ENCODE measurements at regions not wholly inside any gene's neighbourhood (a gene's known extent, or its start where the extent isn't known, plus 50 kb on each side); places are given as distances from the start of the nearest gene placed in this dataset.

DNA sequence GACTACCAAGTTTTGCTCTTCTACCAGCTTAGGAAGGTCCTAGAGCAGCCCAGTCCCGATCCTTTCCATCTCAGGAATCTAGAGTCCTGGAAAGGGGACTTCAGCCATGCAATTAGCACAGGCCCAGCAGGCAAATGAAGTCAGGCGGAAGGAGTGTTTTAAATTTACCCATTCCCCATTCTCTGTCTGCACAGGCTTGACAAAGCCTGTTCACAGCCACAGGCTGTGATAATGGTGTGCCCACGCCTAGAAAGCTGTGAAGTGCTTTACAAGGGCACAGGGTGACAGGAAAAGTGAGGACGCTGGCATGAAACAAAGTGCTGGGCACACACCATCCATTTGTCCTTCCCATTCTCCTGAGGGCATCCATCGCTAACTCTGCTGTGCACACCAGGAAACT is 79.0 kb downstream of the PITPNM2 start:
- Histone ChIP-seq H3K9me3 (no peaks in the 10 kb centered on the region), H3K27me3 (ENCODE audit: low read depth) (no peaks in the 10 kb centered on the region), H3K4me1 (peaks cover 56% of the 10 kb centered on the region), H3K4me3 (no peak overlapping the region), H3K27ac (no peak overlapping the region), H3K36me3 (no peaks in the 10 kb centered on the region)
- ATAC-seq: no peak
- intact Hi-C loops (cut with DNase I): no loop called here
- TF ChIP-seq, protein P1, sequence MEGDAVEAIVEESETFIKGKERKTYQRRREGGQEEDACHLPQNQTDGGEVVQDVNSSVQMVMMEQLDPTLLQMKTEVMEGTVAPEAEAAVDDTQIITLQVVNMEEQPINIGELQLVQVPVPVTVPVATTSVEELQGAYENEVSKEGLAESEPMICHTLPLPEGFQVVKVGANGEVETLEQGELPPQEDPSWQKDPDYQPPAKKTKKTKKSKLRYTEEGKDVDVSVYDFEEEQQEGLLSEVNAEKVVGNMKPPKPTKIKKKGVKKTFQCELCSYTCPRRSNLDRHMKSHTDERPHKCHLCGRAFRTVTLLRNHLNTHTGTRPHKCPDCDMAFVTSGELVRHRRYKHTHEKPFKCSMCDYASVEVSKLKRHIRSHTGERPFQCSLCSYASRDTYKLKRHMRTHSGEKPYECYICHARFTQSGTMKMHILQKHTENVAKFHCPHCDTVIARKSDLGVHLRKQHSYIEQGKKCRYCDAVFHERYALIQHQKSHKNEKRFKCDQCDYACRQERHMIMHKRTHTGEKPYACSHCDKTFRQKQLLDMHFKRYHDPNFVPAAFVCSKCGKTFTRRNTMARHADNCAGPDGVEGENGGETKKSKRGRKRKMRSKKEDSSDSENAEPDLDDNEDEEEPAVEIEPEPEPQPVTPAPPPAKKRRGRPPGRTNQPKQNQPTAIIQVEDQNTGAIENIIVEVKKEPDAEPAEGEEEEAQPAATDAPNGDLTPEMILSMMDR (IDR thresholded peaks at IDR 0.05): no peak
- no peak for DNase-seq

DNA sequence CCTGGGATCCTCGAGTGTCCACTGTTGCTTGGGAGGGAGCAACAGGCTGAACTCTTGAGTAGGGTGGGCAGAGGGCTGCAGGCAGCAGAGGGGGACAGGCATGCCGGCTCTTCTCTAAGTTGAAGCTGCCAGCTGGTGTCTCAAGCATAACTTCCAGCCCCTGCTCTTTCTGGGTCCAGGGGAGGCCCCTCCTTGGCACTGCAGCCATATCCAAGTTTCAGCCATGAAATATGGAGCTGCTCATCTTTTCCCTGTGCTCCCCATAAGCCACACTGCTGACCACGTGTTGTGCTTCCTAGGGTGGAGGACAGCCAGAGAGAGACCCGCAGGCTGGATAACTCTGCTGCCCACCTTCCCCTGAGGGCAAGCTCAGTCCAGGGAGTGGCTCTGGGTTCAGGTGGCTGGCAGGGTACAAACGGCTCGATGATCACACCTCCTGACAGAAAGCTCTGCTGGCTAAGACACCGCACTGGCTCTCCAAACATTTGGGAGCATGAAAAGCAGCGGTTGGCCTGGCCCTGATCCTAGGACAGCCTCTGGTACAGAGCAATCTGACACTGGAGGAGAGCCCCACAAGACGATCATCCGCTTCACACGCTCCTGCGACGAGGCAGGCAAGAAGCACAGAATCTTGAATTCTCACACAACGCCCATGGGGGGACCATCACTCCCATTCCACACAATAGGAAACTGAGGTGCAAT is 79.6 kb downstream of the PITPNM2 start:
- Histone ChIP-seq H3K36me3 (no peaks in the 10 kb centered on the region), H3K27ac (no peak overlapping the region), H3K27me3 (ENCODE audit: low read depth) (no peaks in the 10 kb centered on the region), H3K9me3 (no peaks in the 10 kb centered on the region), H3K4me1 (peaks cover 56% of the 10 kb centered on the region), H3K4me3 (no peak overlapping the region)
- intact Hi-C loops (cut with DNase I): no loop called here
- TF ChIP-seq, protein P1 (IDR thresholded peaks at IDR 0.05): no peak
- ATAC-seq (no peak), DNase-seq (no peak)

DNA sequence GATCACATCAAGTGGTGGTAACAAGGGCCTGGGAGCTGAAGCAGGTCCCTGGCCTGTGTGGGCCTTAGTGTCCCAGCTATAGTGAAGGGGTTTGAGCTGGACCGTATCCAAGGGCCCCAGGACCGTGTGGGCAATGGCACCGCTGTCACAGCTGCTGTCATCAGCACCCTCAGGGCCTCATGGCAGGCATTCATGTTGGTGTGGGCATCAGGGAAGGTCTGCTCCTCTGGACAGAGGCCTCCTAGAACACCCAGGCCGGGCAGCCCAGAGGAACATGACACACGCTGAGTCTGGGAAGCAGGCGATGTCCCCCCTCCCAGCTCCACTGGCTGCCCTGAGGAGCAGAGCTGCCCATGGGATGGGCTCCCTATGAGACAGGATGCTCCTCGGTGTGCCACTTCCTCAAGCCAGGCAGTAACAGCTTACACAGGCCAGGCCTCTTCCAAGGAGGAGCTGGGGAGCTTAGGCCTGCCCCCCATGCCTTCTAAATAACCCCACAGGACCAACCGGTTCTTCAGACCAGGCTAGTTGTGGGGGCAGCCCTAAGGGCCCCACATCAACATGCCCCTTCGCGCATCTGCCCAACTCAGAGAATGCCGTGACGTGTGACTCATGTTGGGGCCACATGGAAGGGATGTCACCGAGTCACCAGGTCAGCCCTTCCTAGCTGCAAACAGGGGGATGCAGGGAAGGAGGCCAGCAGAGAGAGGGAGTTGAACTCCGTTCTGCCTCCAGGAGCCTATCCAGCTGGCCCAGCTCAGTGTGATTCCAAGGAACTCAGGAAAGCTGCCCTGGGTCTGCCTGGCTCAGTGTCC is 80.4 kb downstream of the PITPNM2 start:
- no peak for DNase-seq
- peak in 1 of 2 donors; percentile 11 for ATAC-seq
- no peak overlapping the region for H3K4me3 ChIP-seq
- H3K27ac ChIP-seq: no peak overlapping the region
- TF ChIP-seq, protein P1 (IDR thresholded peaks at IDR 0.05): no peak
- no peaks in the 10 kb centered on the region for H3K27me3 ChIP-seq (ENCODE audit: low read depth)
- intact Hi-C loops (cut with DNase I): no loop called here
- H3K36me3 ChIP-seq: no peaks in the 10 kb centered on the region
- peaks cover 56% of the 10 kb centered on the region for H3K4me1 ChIP-seq
- H3K9me3 ChIP-seq: no peaks in the 10 kb centered on the region

GRCh38 chr12:123069436-123070266 is 81.2 kb downstream of the PITPNM2 start:
- Histone ChIP-seq H3K4me3 (no peak overlapping the region), H3K9me3 (no peaks in the 10 kb centered on the region), H3K4me1 (peaks cover 56% of the 10 kb centered on the region), H3K27me3 (ENCODE audit: low read depth) (no peaks in the 10 kb centered on the region), H3K36me3 (no peaks in the 10 kb centered on the region), H3K27ac (no peak overlapping the region)
- TF ChIP-seq, protein P1 (IDR thresholded peaks at IDR 0.05): no peak
- ATAC-seq (peak in 1 of 2 donors; percentile 3), DNase-seq (no peak)
- intact Hi-C loops (cut with DNase I): no loop called here

DNA sequence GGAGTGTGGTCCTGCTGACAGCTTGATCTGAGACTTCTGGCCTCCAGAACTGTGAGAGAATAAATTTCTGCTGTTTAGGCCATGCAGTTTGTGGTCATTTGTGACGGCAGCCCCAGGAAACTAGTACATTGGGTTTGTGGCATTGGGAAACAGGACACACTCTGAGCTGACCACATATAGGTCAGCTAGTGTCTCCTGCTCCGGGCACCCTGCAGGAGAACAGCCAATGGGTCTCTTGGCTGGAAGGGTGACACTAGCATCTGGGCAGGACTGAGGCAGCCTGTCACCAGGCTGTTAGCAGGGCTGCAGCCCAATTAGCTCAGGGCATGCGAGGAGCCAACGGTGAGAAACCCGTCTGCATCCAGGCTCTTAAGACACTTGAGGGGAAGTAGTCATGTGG is 83.2 kb downstream of the PITPNM2 start:
- peaks cover 72% of the 10 kb centered on the region for H3K4me1 ChIP-seq
- no peaks in the 10 kb centered on the region for H3K9me3 ChIP-seq
- no peak overlapping the region for H3K4me3 ChIP-seq
- intact Hi-C loops (cut with DNase I): no loop called here
- no peak overlapping the region for H3K27ac ChIP-seq
- no peaks in the 10 kb centered on the region for H3K36me3 ChIP-seq
- H3K27me3 ChIP-seq (ENCODE audit: low read depth): no peaks in the 10 kb centered on the region
- ATAC-seq: no peak
- TF ChIP-seq, protein P1 (IDR thresholded peaks at IDR 0.05): no peak
- DNase-seq: no peak

All from lower lobe of right lung (tissue), 2 donors.